HS-27A (cell line): ENCODE measurements at regions not wholly inside any gene's neighbourhood (a gene's known extent, or its start where the extent isn't known, plus 50 kb on each side); places are given as distances from the start of the nearest gene placed in this dataset.
"Not testable (repeated sequence)": the region's sequence is repeated elsewhere in the genome, so short reads cannot be mapped to it uniquely, and the experiment has no call there.

Experiments used
- DNase-seq: peaks from one replicate; pipeline ENCODE4 v3.0.0-alpha.2; 2012; ENCODE audit warnings: low read depth, missing footprints

- no peak for DNase-seq
These were observed 157.3 kb upstream of the CHAC2 start for GRCh38 chr2:53610260-53610659.

- no peak for DNase-seq
These were observed 158.1 kb upstream of the CHAC2 start for GRCh38 chr2:53609551-53609950.

- no peak for DNase-seq
These were observed 159.3 kb upstream of the CHAC2 start for GRCh38 chr2:53608293-53608692.

GRCh38 chr2:53600815-53601214, 166.8 kb upstream of the CHAC2 start:
- no peak for DNase-seq

- not testable (repeated sequence) for DNase-seq
These were observed 180.6 kb upstream of the CHAC2 start for GRCh38 chr2:53586733-53587612.

GRCh38 chr2:53584986-53585385, 182.6 kb upstream of the CHAC2 start:
- no peak for DNase-seq

GRCh38 chr2:53583583-53583982, 184.0 kb upstream of the CHAC2 start:
- no peak for DNase-seq

GRCh38 chr2:53582556-53582955, 185.0 kb upstream of the CHAC2 start:
- no peak for DNase-seq

- DNase-seq = no peak
These were observed 191.4 kb upstream of the CHAC2 start for GRCh38 chr2:53576166-53576565.

- no peak for DNase-seq
These were observed 191.9 kb upstream of the CHAC2 start for GRCh38 chr2:53575721-53576124.

GRCh38 chr2:53572696-53573095, 194.9 kb upstream of the CHAC2 start:
- no peak for DNase-seq

- DNase-seq = no peak
These were observed 197.5 kb upstream of the CHAC2 start for GRCh38 chr2:53569957-53570727.

- DNase-seq = no peak
These were observed 199.1 kb upstream of the CHAC2 start for GRCh38 chr2:53568469-53568868.

- DNase-seq = no peak
These were observed 200.5 kb upstream of the CHAC2 start for GRCh38 chr2:53567073-53567472.

GRCh38 chr2:53562407-53562806, 205.2 kb upstream of the CHAC2 start:
- DNase-seq = no peak

GRCh38 chr2:53561155-53561554, 206.4 kb upstream of the CHAC2 start:
- no peak for DNase-seq

- DNase-seq = no peak
These were observed 208.2 kb upstream of the CHAC2 start for GRCh38 chr2:53559302-53559966.

- DNase-seq = no peak
These were observed 208.7 kb upstream of the CHAC2 start for GRCh38 chr2:53558867-53559266.

- DNase-seq = no peak
These were observed 218.1 kb upstream of the CHAC2 start for GRCh38 chr2:53549497-53549896.

- no peak for DNase-seq
These were observed 222.0 kb upstream of the CHAC2 start for GRCh38 chr2:53545604-53546003.

- DNase-seq = no peak
These were observed 222.6 kb upstream of the CHAC2 start for GRCh38 chr2:53544871-53545558.

GRCh38 chr2:53543083-53543482, 224.5 kb upstream of the CHAC2 start:
- DNase-seq = no peak
